DOHH2 (cell line): ENCODE measurements at regions not wholly inside any gene's neighbourhood (a gene's known extent, or its start where the extent isn't known, plus 50 kb on each side); places are given as distances from the start of the nearest gene placed in this dataset.

Experiments
- H3F3A ChIP-seq: fragments of 200-600 bp; sonication (generic), shearing (Covaris generic); 2 replicates; pipeline ENCODE4 v1.6.0; 2016; ENCODE audit warnings: antibody characterized with exemption, mild to moderate bottlenecking; ENCODE audit not compliant: control insufficient read depth, insufficient read depth
- H3K27ac ChIP-seq: fragments of 200-600 bp; sonication (generic); 2 replicates; pipeline ENCODE4 v1.5.1; 2014; ENCODE audit warnings: low read depth, mild to moderate bottlenecking, low read length, moderate library complexity
- H3K27me3 ChIP-seq: fragments of 200-600 bp; sonication (generic); 2 replicates; pipeline ENCODE4 v1.6.1; 2014; ENCODE audit warnings: mild to moderate bottlenecking, low read length, mixed read lengths; ENCODE audit not compliant: control insufficient read depth
- H3K36me3 ChIP-seq: fragments of 200-600 bp; sonication (generic); 2 replicates; pipeline ENCODE4 v1.6.1; 2014; ENCODE audit warnings: mild to moderate bottlenecking, low read length, moderate library complexity, mixed read lengths; ENCODE audit not compliant: control insufficient read depth
- H3K4me1 ChIP-seq: fragments of 200-600 bp; sonication (generic); 2 replicates; pipeline ENCODE4 v1.6.1; 2014; ENCODE audit warnings: mild to moderate bottlenecking, low read length, mixed read lengths; ENCODE audit not compliant: control insufficient read depth
- H3K4me2 ChIP-seq: fragments of 200-600 bp; sonication (generic); 2 replicates; pipeline ENCODE4 v1.6.0; 2014; ENCODE audit warnings: mild to moderate bottlenecking, low read length, moderate library complexity
- H3K4me3 ChIP-seq: fragments of 200-600 bp; sonication (generic); 2 replicates; pipeline ENCODE4 v1.5.1; 2014; ENCODE audit warnings: mild to moderate bottlenecking, low read length, mixed read lengths
- H3K79me2 ChIP-seq: fragments of 200-600 bp; sonication (generic); 2 replicates; pipeline ENCODE4 v1.6.1; 2014; ENCODE audit warnings: mild to moderate bottlenecking, low read length, mixed read lengths; ENCODE audit not compliant: control insufficient read depth
- H3K9me2 ChIP-seq: fragments of 200-600 bp; sonication (generic); replicated peaks from 2 replicates; pipeline ENCODE4 v1.6.1; 2014; ENCODE audit warnings: mild to moderate bottlenecking, low read length, mixed read lengths; ENCODE audit not compliant: control insufficient read depth
- H3K9me3 ChIP-seq: fragments of 200-600 bp; sonication (generic); 2 replicates; pipeline ENCODE4 v1.6.1; 2014; ENCODE audit warnings: antibody characterized with exemption, low read length, mixed read lengths; ENCODE audit not compliant: control insufficient read depth, insufficient read depth
- H4K20me1 ChIP-seq: fragments of 200-600 bp; sonication (generic); 2 replicates; pipeline ENCODE4 v1.6.0; 2014; ENCODE audit warnings: low read depth, mild to moderate bottlenecking, antibody characterized with exemption, low read length, moderate library complexity; ENCODE audit not compliant: control insufficient read depth, insufficient read depth
- CTCF ChIP-seq: fragments of 200-600 bp; sonication (generic); IDR thresholded peaks from one replicate; pipeline ENCODE4 v1.5.1; 2014; ENCODE audit warnings: antibody characterized with exemption, mild to moderate bottlenecking, low read depth, low read length; ENCODE audit not compliant: poor library complexity, severe bottlenecking
- EZH2phosphoT487 ChIP-seq: fragments of 200-600 bp; sonication (generic); IDR thresholded peaks from 2 replicates; pipeline ENCODE4 v1.6.1; 2017; ENCODE audit warnings: borderline replicate concordance, mild to moderate bottlenecking, antibody characterized with exemption, low read length, moderate library complexity, mixed read lengths

- Histone ChIP-seq H3K4me2 (no peak overlapping the region), H3K4me1 (no peaks in the 10 kb centered on the region), H3K79me2 (no peaks in the 10 kb centered on the region), H4K20me1 (no peaks in the 10 kb centered on the region), H3K9me3 (no peaks in the 10 kb centered on the region), H3K27me3 (no peaks in the 10 kb centered on the region), H3K9me2 (no peaks in the 10 kb centered on the region), H3K36me3 (no peaks in the 10 kb centered on the region), H3F3A (no peaks in the 10 kb centered on the region), H3K4me3 (no peak overlapping the region), H3K27ac (no peak overlapping the region)
- TF ChIP-seq CTCF (no peak), EZH2phosphoT487 (no peak)
These were observed 407.9 kb downstream of the TMA16 start for GRCh38 chr4:163902417-163902816.

GRCh38 chr4:163911891-163912290, 417.4 kb downstream of the TMA16 start:
- Histone ChIP-seq H3K4me1 (no peaks in the 10 kb centered on the region), H3F3A (no peaks in the 10 kb centered on the region), H3K36me3 (no peaks in the 10 kb centered on the region), H4K20me1 (no peaks in the 10 kb centered on the region), H3K9me3 (no peaks in the 10 kb centered on the region), H3K27ac (no peak overlapping the region), H3K79me2 (no peaks in the 10 kb centered on the region), H3K27me3 (no peaks in the 10 kb centered on the region), H3K4me3 (no peak overlapping the region), H3K4me2 (no peak overlapping the region), H3K9me2 (no peaks in the 10 kb centered on the region)
- TF ChIP-seq EZH2phosphoT487 (no peak), CTCF (no peak)

- no peaks in the 10 kb centered on the region for H3F3A ChIP-seq
- no peak for TF ChIP-seq CTCF
- no peak for TF ChIP-seq EZH2phosphoT487
These were observed 419.1 kb downstream of the TMA16 start for GRCh38 chr4:163913571-163913970.

GRCh38 chr4:163915896-163916295, 421.4 kb downstream of the TMA16 start:
- no peaks in the 10 kb centered on the region for H3K36me3 ChIP-seq
- TF ChIP-seq CTCF (no peak), EZH2phosphoT487 (no peak)
- no peaks in the 10 kb centered on the region for H3K27me3 ChIP-seq
- no peak overlapping the region for H3K4me2 ChIP-seq
- H3K9me3 ChIP-seq = no peaks in the 10 kb centered on the region
- no peaks in the 10 kb centered on the region for H4K20me1 ChIP-seq
- no peaks in the 10 kb centered on the region for H3K79me2 ChIP-seq
- H3K4me1 ChIP-seq = no peaks in the 10 kb centered on the region
- H3K9me2 ChIP-seq = no peaks in the 10 kb centered on the region
- H3K27ac ChIP-seq = no peak overlapping the region
- no peaks in the 10 kb centered on the region for H3F3A ChIP-seq
- H3K4me3 ChIP-seq = no peak overlapping the region

More at GRCh38 chr4:163913571-163913970, 419.1 kb downstream of the TMA16 start:
- Histone ChIP-seq H3K36me3 (no peaks in the 10 kb centered on the region), H3K9me3 (no peaks in the 10 kb centered on the region), H3K4me1 (no peaks in the 10 kb centered on the region), H4K20me1 (no peaks in the 10 kb centered on the region), H3K79me2 (no peaks in the 10 kb centered on the region), H3K9me2 (no peaks in the 10 kb centered on the region), H3K4me3 (no peak overlapping the region), H3K27ac (no peak overlapping the region), H3K4me2 (no peak overlapping the region), H3K27me3 (no peaks in the 10 kb centered on the region)
